ENCODE measurements at regions not wholly inside any gene's neighbourhood (a gene's known extent, or its start where the extent isn't known, plus 50 kb on each side); places are given as distances from the start of the nearest gene placed in this dataset.

DNA sequence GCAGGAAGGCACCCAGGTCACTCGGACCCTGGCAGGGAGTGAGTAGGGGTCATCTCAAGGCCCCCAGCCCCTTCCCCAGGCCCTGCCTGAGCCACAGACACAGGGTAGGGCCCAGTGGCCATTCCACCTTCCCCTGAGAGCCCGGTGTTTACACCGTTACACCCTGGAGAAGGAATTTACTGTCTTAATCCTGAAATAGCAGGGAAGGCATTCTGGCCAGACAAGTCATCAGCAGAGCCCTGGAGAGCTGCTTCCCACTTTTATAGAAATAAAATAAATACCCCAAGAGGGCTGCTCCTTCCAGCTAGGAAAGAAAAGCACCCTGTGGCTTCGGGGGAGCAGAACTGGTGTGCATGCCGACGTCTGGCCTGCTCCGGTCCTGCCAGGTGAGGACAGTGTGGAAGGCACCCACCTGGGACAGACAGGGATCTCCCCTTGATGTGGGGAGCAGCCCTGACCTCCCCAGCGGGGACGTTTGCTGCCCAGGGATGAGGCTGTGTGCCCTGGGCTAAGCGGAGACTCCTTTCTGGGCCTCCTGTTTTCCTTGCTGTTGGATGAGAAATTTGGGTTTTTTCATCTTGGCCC is 180.0 kb downstream of the MN1 start:
- DNase-seq (ENCODE audit: low spot score): no peak

DNA sequence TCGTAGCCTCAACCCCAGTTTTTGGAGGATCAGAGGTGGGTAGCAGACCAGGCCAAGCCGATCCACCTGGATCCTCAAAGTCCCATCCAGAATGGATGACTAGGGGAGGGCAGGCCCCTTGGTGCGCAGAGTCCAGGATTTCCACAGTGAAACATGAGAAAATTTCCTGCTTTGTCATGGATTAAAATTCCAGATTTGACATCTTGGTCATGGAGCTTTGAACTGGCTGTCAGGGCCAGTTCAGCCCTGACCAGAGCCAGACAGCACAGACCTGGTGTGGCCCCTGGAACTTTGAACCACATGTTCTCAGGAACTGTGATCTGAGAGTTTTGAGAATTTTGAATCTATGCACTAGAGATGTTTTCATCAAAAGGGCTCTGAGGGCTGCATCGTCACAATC is 177.5 kb downstream of the MN1 start:
- no peak for DNase-seq (ENCODE audit: low spot score)

DNA sequence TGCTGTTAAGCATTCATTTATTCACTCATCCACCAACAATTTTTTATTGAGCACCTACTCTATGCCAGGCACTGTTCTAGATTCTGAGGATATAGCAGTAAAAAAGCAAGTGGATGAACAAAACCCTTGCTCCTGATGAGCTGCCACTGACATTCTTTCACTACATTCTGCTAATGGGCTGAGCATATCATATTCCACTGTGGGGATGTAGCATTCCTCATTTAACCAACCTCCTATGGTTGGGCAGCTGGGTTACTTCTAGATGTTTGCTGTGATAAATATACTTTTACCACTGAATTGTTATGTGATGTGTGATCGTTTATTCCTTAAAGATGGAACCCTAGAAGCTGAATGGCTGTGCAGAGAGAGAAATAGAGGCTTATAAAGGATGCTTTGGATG is 176.9 kb downstream of the MN1 start:
- no peak for DNase-seq (ENCODE audit: low spot score)

DNA sequence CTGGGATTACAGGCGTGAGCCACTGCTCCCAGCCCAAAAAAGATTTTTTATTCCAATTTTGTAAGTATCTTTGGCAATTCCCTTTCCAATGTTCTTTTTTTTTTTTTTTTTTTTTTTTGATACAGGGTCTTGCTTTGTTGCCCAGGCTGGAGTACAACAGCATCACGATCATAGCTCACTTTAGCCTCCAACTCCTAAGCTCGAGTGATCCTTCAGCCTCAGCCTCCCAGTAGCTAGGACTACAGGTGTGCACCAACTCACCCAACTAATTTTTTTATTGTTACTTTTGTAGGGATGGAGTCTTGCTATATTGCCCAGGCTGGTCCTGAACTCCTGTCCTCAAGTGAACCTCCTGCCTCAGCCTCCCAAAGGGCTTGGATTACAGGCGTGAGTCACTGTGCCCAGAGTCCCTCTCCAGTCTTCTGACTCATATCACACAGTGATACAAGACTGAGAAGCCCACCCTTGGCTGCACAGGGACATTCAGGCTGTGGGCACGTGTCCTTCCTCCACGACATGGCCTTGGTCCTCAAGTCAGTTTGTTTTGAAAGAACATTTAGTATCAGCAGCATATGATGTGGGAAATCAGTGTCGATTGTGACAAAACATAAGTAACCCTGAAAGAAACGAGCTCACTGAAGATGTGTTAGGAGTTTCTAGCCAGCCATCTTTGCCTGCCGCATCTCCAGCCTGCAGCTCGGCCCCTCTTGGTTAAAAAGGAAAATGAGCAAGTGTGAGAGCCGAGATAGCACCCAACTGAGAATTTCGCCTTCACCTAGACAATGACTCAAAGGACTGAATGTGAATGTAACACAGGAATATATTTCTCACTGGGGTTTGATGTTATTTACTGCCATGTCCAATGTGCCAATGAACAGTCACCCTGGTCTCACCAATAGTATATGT is 175.5 kb downstream of the MN1 start:
- no peak for DNase-seq (ENCODE audit: low spot score)

DNA sequence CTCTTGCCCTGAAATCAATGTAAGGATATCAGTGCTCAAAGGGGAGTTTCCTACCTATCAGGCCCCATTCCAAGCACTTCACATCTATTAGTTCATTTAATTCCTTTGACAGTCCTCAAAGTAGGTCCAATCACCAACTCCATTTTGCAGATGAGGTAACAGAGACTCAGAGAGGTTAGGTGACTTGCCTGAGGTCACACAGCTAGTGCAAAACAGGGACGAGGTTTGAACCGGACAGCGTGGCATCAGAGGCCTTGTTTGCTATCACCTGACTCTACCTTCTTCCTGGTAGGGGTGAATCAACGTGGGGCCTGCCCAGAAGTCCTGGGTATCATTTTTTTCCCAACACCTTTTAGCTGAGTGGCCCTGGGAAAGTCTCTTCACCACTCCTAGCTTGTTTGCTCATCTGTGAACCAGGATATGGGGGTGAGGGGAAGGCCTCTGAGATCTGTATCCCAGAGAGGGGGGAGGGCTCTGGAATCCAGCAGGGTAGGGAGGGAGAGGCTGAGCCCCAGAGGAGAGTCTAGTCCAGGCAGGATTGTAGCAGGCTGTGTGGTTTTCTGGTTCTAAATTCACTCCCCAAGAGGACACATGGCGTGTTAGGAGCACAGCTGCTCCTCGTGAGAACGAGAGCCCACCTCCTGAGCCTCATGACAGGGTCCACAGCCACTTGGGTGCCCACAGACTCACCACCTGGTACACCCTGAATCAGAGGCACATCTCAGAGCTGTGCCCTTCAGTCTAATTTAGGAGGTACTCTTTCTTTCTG is 174.7 kb downstream of the MN1 start:
- no peak for DNase-seq (ENCODE audit: low spot score)

DNA sequence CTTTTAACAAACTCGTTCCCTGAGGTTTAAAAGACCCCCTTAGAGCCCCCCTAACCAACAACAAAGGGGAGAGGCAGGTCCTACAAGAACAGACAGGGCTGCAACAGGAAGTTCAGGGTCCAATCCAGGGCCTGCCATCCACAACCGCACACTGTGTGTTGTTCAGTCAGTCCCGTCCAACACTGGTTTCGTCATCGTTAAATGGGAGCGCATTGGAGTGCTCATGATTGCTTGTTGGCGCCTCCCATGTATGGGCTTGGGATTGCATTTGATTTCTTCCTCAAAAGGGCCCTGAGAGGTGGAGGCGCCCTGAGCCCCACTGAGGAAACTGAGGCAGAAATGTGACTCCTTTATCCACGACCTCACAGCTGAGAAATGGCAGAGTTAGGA is 174.1 kb downstream of the MN1 start:
- no peak for DNase-seq (ENCODE audit: low spot score)

DNA sequence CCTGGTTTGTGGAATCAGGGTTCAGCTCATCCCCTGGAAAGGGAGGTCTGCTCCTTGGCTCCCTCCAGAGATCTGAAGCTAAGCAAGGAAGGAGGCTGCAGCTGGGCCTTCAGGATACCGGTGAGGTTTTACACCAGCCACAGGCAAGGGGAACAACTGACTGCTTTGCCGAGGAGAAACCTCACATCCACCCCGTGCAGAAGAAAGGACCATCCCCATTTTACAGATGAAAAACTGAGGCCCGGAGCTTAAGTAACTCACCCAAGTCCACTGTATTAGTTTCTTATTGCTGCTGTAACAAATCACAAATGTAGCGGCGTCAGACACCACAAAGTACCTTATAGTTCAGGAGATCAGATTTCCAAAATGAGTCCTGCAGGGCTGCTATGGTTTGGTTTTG is 173.7 kb downstream of the MN1 start:
- DNase-seq (ENCODE audit: low spot score): no peak

DNA sequence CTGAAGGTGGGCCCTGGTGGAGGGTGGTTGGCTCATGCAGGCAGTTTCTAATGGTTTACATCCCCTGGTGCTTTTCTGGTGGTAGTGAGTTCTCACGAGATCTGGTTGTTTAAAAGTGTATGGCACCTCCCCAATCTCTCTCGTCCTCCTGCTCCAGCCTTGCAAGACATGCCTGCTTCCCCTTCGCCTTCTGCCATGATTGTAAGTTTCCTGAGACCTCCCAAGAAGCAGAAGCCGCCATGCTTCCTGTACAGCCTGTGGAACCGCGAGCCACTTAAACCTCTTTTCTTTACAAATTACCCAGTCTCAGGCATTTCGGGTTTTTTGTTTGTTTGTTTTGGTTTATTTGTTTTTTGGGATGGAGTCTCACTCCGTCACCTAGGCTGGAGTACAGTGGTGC is 173.2 kb downstream of the MN1 start:
- DNase-seq (ENCODE audit: low spot score): no peak

DNA sequence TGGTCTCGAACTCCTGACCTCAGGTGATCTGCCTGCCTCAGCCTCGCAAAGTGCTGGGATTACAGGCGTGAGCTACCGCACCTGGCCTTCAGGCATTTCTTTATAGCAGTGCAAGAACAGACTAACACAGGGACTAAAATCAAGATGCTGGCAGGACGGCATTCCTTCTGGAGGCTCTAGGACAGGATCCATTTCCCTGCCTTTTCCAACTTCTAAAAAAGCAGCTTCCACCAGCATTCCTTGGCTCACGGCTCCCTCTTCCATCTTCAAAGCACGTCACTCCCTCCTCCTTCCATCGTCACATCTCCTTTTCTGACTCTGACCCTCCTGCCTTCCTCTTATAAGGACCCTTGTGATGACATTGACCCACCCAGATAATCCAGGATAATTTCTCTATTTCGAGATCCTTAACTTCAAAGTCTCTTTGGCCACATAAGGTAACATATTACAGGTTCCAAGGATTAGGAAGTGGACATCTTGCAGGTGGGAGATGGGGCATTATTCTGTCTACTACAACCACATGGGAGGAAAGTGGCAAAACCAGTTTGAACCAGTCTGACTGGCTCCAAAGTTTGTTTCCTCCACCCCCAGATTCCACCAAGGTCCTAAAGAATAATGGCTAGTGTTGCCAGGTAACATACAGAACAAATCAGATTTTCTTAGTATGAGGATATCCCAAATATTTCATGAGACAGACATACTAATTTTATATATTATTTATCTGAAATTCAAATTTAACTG is 172.5 kb downstream of the MN1 start:
- DNase-seq (ENCODE audit: low spot score): no peak

DNA sequence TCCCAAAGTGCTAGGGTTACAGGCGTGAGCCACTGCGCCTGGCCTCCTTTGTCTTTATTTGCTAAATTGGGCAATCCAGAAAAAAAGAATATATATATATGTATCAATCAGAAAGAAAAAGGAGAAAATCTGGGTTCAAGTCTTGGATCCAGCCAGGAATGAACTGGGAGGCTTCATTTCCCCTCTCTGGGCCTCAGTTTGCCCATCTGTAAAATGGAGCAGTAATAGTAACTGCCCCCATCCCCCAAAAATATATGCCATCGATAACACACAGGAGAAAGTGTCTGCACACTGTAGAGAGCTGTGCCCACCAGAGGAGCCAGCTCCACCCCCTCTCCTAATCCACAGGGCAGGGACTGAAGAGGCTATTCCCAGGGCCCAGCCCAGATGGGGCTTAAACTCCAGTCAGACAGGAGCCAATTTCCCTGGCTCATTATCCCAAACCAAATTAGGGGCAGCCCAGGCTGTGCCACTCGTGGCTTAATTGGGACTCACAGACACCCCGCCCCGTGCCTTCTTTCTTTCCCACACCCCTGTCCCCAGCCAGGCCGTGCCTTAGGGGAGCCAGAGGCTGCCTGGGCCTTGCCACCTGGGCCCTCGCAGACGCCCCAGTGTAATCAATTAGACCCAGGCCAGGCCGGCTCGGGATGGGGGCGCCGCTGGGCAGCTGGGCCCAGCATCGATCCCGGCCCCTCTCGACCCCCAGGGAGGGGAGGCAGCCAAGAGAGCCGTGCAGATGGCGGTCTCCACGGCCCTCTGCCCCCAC is 171.5 kb downstream of the MN1 start:
- DNase-seq (ENCODE audit: low spot score): no peak

DNA sequence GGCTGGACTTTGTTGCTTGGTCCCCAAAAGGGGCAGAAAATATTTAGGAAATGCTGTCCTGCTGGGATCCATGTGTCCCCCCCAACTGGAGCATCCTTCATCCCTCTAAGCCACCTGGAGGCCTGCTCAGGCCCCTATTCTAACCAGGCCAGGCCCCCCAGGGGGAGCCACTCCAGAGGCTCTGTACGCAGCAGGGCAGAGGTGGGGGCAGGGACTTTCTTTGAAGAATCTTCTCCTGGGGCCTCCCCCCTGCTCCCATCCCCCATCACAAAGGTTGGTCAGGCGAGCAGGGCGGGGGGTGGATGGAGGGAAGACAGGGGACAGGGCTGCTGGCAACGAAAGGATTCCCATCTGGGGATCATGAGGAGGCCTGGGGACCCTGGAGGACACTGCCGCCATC is 170.8 kb downstream of the MN1 start:
- DNase-seq (ENCODE audit: low spot score): no peak

DNA sequence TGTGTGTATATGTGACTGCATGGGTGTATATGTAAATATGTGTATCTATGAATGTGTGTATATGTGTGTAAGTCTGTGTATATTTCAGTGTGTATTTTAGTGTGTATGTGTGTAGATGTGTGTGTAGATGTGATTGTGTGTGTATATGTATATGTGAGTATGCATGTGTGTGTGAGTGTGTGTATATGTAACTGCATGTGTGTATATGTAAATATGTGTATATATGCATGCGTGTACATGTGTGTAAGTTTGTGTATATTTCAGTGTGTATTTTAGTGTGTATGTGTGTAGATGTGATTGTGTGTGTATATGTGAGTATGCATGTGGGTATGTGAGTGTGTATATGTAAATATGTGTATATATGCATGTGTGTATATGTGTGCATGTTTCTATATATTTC is 169.9 kb downstream of the MN1 start:
- no peak for DNase-seq (ENCODE audit: low spot score)

DNA sequence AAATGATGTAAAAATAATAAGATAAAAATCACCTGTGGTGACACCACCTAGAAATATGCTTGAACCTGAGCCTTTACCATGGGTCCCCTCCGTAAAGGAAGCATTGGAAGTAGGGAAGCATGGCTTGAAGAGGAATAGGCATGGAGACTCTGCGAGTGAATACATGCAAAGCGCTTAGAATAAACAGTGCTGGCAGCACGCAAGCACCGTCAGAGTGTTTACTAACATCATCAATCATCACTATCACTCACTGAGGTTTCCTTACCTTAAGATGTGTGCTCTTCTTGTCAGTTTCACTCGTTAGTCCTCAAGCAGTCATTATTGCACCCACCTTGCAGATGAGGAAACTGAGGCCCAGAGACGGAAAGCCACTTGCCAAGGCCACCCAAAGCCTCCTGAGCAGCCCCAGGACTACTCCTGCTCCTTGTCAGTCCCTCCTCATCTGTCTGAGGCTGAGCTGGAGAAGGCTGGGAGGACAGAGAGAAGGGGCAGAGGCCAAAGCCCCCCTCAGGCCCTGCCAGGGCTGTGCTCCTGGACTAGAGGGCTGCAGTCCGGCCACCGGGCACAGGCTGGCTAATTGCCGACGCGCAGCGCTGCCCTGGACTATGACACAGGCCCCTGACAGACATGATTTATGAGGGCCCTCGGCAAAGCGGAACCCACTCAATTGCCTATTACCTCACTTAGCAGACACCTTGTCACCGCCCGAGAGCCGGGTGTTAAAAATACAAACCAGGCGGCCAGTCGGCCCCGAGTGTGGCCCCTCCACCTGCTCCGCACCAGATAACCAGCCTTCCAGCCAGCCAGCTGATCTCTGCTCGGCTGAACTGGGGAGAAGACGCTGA is 168.9 kb downstream of the MN1 start:
- no peak for DNase-seq (ENCODE audit: low spot score)

DNA sequence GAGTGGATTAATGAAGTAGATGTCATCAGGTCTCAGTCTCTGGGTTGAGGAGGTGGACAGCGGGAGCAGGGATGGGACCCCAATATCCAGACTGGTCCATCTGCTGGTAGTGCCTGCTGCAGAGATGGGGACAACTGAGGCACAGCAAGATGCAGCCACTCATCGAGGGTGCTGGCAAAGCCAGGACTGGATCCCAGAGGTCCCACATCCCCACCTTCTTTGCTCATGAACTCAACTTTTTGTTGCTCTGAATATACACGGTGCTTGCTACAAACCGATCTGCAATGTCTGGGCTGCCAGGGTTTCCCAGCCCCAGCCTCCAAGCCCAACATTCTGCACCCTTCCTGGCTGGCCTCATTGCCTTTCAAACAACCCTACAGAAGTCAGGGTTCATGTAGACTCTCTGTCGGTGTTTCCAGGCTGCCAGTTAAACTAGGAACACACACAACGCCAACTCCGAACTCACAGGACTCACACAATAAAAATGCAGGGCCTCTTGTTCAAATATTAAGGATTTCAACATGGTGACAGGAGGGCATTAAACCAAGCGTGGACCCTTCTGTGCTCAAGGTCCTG is 168.2 kb downstream of the MN1 start:
- DNase-seq (ENCODE audit: low spot score): no peak

DNA sequence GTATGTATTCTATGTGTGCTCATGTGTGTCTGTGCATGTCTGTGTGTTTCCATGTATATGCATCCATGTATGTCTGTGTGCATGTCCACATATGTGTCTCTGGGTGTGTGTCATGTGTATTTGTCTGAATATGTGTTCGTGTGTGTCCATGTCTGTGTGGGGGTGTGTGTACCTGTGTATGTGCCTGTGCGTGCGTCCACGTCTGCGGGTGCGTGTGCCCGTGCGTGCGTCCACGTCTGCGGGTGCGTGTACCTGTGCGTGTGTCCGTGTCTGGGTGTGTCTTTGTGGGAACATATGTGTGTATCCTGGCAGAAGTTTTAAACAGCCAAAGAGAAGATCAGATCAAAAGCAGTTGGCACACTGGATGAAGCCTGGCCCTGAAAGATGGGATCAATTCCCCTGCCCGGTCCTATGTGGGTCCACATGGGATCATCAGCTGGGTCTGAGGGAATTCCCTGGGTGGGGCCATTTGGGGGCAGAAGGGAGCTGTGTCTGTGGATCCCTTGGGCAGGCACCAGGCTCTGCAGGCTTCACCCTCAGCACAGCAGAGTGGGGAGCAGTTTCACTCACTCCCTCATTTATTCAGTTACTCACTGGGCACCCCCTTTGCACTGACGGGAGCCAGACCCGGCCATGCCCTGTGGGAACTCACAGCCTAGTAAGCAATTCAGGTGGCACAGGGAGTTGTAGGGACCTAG is 167.4 kb downstream of the MN1 start:
- no peak for DNase-seq (ENCODE audit: low spot score)

DNA sequence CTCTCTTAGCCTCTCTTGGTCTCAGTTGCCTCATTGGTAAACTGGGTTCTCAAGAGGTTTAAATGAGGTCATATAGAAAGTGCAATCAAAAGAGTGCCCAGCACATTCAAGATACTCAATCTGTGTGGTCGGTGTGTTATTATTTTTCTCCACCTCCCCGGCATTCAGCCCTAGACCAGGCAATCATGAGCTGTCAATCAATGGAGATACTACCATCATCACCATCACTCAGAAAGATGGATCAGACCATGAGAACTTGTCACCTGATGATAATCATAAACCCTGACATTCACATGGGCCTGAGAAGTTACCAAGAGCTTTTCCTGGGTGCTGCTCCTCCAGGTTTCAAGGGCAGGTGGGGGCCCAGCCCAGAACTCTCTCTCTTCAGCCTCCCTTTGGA is 166.1 kb downstream of the MN1 start:
- DNase-seq (ENCODE audit: low spot score): no peak

DNA sequence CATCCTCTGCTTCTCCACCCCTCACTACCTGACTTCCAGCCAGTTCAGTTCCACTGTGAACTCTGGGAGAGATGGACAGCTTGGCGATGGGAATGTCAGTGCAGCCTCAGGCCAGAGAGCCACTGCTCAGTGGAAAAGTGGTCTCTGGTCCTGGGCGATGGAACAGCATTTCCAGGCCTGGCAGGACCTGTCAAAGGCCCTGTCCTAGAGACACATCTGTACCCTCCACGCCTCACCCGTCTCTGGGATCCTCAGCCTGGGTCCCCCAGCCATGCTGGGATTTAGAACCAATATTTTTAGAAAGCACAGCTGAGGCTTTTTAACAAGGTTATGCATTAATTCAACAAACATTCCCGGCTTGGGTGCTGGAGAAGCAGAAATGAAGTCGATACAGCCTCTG is 165.7 kb downstream of the MN1 start:
- no peak for DNase-seq (ENCODE audit: low spot score)

DNA sequence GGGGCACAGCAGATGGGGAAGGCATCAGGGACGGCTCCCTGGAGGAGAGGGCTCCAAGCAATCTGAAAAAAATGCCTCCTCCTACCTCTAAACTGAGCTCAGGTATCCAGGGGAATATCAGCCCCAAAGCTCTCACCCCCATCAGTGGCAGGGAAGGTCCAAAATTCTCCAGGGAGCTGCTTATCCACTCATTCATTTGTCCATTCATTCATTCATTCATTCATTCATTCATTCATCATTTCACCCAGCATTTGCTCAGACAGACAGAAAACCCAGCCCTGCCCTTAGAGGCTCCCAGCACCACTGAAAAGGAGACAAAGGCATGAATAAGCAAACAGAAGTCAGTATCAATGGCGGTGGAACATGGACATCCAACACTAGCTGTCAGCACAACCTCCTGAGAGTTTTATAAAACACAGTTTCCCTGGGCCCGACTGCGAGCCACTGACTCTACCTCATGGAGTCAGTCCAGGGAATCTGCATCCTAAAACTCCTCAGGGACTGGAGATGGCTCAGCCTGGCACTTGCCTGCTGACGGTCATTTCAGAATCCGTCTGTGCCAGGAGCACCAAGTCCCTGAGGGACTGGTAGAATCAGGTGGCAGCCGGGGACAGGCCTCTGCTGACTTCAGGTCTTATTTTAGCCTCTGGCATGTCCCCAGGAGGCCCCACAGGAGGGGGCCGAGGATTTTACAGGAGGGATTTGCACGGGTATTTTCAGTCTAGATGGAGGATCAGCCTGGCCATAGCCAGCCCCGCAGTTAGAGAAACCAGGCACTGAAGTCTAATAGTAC is 164.6 kb downstream of the MN1 start:
- no peak for DNase-seq (ENCODE audit: low spot score)

DNA sequence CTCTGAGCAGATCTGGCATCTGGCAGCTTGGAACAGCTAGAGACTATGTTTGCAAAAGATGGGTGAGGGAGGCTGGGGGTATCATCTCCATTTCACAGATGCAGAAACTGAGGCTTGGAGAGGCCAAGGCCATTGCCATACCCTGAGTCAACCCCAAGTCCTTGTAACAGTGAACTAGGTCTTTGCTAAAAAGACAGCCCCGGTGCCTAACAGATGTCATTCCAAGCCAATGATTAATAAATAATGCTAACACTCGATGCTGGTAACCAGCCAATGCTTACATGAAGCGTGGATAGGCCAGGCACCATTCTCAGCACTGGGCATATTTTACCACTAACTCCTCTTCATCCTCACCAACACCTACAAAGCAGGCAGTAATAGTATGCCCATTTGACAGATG is 164.0 kb downstream of the MN1 start:
- DNase-seq (ENCODE audit: low spot score): peak; percentile 46
